Liver (tissue), 8 donors: ENCODE measurements at regions not wholly inside any gene's neighbourhood (a gene's known extent, or its start where the extent isn't known, plus 50 kb on each side); places are given as distances from the start of the nearest gene placed in this dataset.

ENCODE experiments used
- DNase-seq: peaks from one replicate; pipeline ENCODE4 v3.0.0-alpha.2; 2017; ENCODE audit warnings: low spot score
- H3K27ac ChIP-seq, 2 donors: one replicate each; pipeline ENCODE4 v1.7.0; 2013; ENCODE audit warnings: inconsistent platforms in 2 of 2, low read length in 2 of 2, control low read depth in 1 of 2, low read depth in 1 of 2, mild to moderate bottlenecking in 1 of 2
- H3K27me3 ChIP-seq, 4 donors: one replicate each; pipeline versions ENCODE4 v1.6.1 to v1.7.0; 2013; ENCODE audit warnings: low read length in 3 of 4, inconsistent platforms in 1 of 4, mild to moderate bottlenecking in 1 of 4, moderate library complexity in 1 of 4; ENCODE audit not compliant: control insufficient read depth in 4 of 4, insufficient read depth in 4 of 4
- H3K36me3 ChIP-seq, 4 donors: one replicate each; pipeline versions ENCODE4 v1.6.1 to v1.7.0; 2013; ENCODE audit warnings: low read length in 3 of 4, mild to moderate bottlenecking in 3 of 4, low read depth in 1 of 4, moderate library complexity in 1 of 4; ENCODE audit not compliant: control insufficient read depth in 4 of 4, insufficient read depth in 3 of 4
- H3K4me1 ChIP-seq, 4 donors: one replicate each; pipeline versions ENCODE4 v1.6.1 to v1.7.0; 2013; ENCODE audit warnings: low read length in 3 of 4, mild to moderate bottlenecking in 3 of 4, moderate library complexity in 1 of 4; ENCODE audit not compliant: control insufficient read depth in 4 of 4, insufficient read depth in 4 of 4
- H3K4me3 ChIP-seq, 3 donors: one replicate each; pipeline versions ENCODE4 v1.6.1 to v1.7.0; 2013; ENCODE audit warnings: low read length in 3 of 3, control low read depth in 1 of 3, low read depth in 1 of 3, mild to moderate bottlenecking in 1 of 3
- H3K9ac ChIP-seq, 2 donors: one replicate each; pipeline ENCODE4 v1.7.0; 2013; ENCODE audit warnings: low read length in 2 of 2, mild to moderate bottlenecking in 2 of 2, moderate library complexity in 2 of 2, control low read depth in 1 of 2, low read depth in 1 of 2
- H3K9me3 ChIP-seq, 4 donors: one replicate each; pipeline versions ENCODE4 v1.6.1 to v1.7.0; 2013; ENCODE audit warnings: low read length in 3 of 4; ENCODE audit not compliant: control insufficient read depth in 4 of 4
- ATF3 ChIP-seq: IDR thresholded peaks from 2 replicates; pipeline ENCODE4 v1.6.1; 2016; ENCODE audit warnings: antibody characterized with exemption
- CTCF ChIP-seq: fragments of 150-350 bp; IDR thresholded peaks from 2 replicates; pipeline ENCODE4 v1.5.1; 2017; ENCODE audit warnings: improper control_type of control experiment, low read depth, low read length; ENCODE audit not compliant: missing input control
- EGR1 ChIP-seq, 2 donors: IDR thresholded peaks; 2 replicates each; pipeline ENCODE4 v1.6.1; 2016 to 2018; ENCODE audit warnings: antibody characterized with exemption in 2 of 2, low read depth in 2 of 2
- FOXA2 ChIP-seq: IDR thresholded peaks from 2 replicates; pipeline ENCODE4 v1.6.1; 2016; ENCODE audit warnings: antibody characterized with exemption
- GABPA ChIP-seq, 2 donors: IDR thresholded peaks in 1 of 2; conservative IDR thresholded peaks in 1 of 2; 2 replicates each; pipeline ENCODE4 v1.6.1; 2016; ENCODE audit warnings: antibody characterized with exemption in 2 of 2, mild to moderate bottlenecking in 1 of 2, moderate library complexity in 1 of 2
- HNF4A ChIP-seq, 2 donors: conservative IDR thresholded peaks; 2 replicates each; pipeline ENCODE4 v1.6.1; 2016; ENCODE audit warnings: antibody characterized with exemption in 2 of 2, mild to moderate bottlenecking in 2 of 2
- HNF4G ChIP-seq: IDR thresholded peaks from 2 replicates; pipeline ENCODE4 v1.6.1; 2016; ENCODE audit warnings: antibody characterized with exemption
- JUND ChIP-seq, 2 donors: IDR thresholded peaks; 2 replicates each; pipeline ENCODE4 v1.6.1; 2016; ENCODE audit warnings: antibody characterized with exemption in 2 of 2
- NR2F2 ChIP-seq: IDR thresholded peaks from 2 replicates; pipeline ENCODE4 v1.6.1; 2016; ENCODE audit warnings: antibody characterized with exemption
- RAD21 ChIP-seq, 2 donors: IDR thresholded peaks; 2 replicates each; pipeline ENCODE4 v1.6.1; 2016; ENCODE audit warnings: antibody characterized with exemption in 2 of 2, mild to moderate bottlenecking in 2 of 2
- REST ChIP-seq: IDR thresholded peaks from 2 replicates; pipeline ENCODE4 v1.6.1; 2016; ENCODE audit warnings: antibody characterized with exemption, mild to moderate bottlenecking
- RXRA ChIP-seq, 2 donors: IDR thresholded peaks; 2 replicates each; pipeline ENCODE4 v1.6.1; 2017 to 2018; ENCODE audit warnings: antibody characterized with exemption in 2 of 2, mild to moderate bottlenecking in 1 of 2
- SP1 ChIP-seq: IDR thresholded peaks from 2 replicates; pipeline ENCODE4 v1.6.1; 2018; ENCODE audit warnings: antibody characterized with exemption, mild to moderate bottlenecking
- TAF1 ChIP-seq: conservative IDR thresholded peaks from 2 replicates; pipeline ENCODE4 v1.6.1; 2016; ENCODE audit warnings: antibody characterized with exemption, mild to moderate bottlenecking
- YY1 ChIP-seq: IDR thresholded peaks from 2 replicates; pipeline ENCODE4 v1.6.1; 2016; ENCODE audit warnings: antibody characterized with exemption, mild to moderate bottlenecking
- ZBTB33 ChIP-seq: IDR thresholded peaks from 2 replicates; pipeline ENCODE4 v1.6.1; 2016; ENCODE audit warnings: antibody characterized with exemption
- WGBS: extraction: QIAGEN DNeasy Blood & Tissue Kit; methylation state at CpG from one replicate; pipeline ENCODE4 v1.1.7; 2013; 5-methylcytosine and 5-hydroxymethylcytosine counted together
- donor health status: healthy.
- donor health status: healthy.
- donor health status: healthy.
- donor health status: healthy.
- donor health status: healthy.

- TF ChIP-seq EGR1 (IDR thresholded peaks at IDR 0.05; ENCODE audit: low read depth in 2 of 2) = no peak
Measured at GRCh38 chr1:58932859-58933598, 149.2 kb upstream of the JUN start (continued).

GRCh38 chr1:58933599-58933926, 149.7 kb upstream of the JUN start:
- no peak overlapping the region for H3K9ac ChIP-seq
- DNase-seq = no peak
- no peaks in the 10 kb centered on the region for H3K9me3 ChIP-seq
- no peaks in the 10 kb centered on the region for H3K27me3 ChIP-seq
- no peaks in the 10 kb centered on the region for H3K36me3 ChIP-seq
- no peak overlapping the region for H3K4me3 ChIP-seq
- WGBS = 97% methylated on average over 2 of the region's 2 CpGs
- TF ChIP-seq HNF4A (conservative IDR thresholded peaks at IDR 0.05) = no peak
- no peak for TF ChIP-seq EGR1 (IDR thresholded peaks at IDR 0.05; ENCODE audit: low read depth in 2 of 2)
- no peak for TF ChIP-seq NR2F2
- TF ChIP-seq YY1 = no peak
- no peak for TF ChIP-seq RAD21 (IDR thresholded peaks at IDR 0.05)
- no peak for TF ChIP-seq ATF3
- TF ChIP-seq RXRA (IDR thresholded peaks at IDR 0.05) = no peak
- TF ChIP-seq TAF1 = no peak
- TF ChIP-seq ZBTB33 = no peak
- no peak for TF ChIP-seq FOXA2
- no peak for TF ChIP-seq SP1
- TF ChIP-seq GABPA (IDR thresholded peaks at IDR 0.05 in 1 of 2, conservative IDR thresholded peaks at IDR 0.05 in 1 of 2) = no peak
- no peak for TF ChIP-seq JUND (IDR thresholded peaks at IDR 0.05)
- TF ChIP-seq HNF4G = no peak
- TF ChIP-seq REST = no peak
- H3K27ac ChIP-seq = no peak overlapping the region
- no peaks in the 10 kb centered on the region for H3K4me1 ChIP-seq

GRCh38 chr1:58934706-58935105, 150.9 kb upstream of the JUN start:
- H3K4me1 ChIP-seq = no peaks in the 10 kb centered on the region
- WGBS = 95% methylated on average over 3 of the region's 3 CpGs
- no peak for DNase-seq
- no peak for TF ChIP-seq CTCF
- no peak for TF ChIP-seq ATF3
- TF ChIP-seq RXRA (IDR thresholded peaks at IDR 0.05) = no peak
- TF ChIP-seq ZBTB33 = no peak
- TF ChIP-seq YY1 = no peak
- no peak for TF ChIP-seq REST
- no peak for TF ChIP-seq GABPA (IDR thresholded peaks at IDR 0.05 in 1 of 2, conservative IDR thresholded peaks at IDR 0.05 in 1 of 2)

More at GRCh38 chr1:58934706-58935105, 150.9 kb upstream of the JUN start:
- no peak overlapping the region for H3K27ac ChIP-seq
- H3K9me3 ChIP-seq = no peaks in the 10 kb centered on the region
- no peak overlapping the region for H3K9ac ChIP-seq
- no peaks in the 10 kb centered on the region for H3K36me3 ChIP-seq
- H3K4me3 ChIP-seq = no peak overlapping the region
- H3K27me3 ChIP-seq = no peaks in the 10 kb centered on the region
